Kidney epithelial cell (primary cell): ENCODE measurements at regions not wholly inside any gene's neighbourhood (a gene's known extent, or its start where the extent isn't known, plus 50 kb on each side); places are given as distances from the start of the nearest gene placed in this dataset.
"Not testable (repeated sequence)": the region's sequence is repeated elsewhere in the genome, so short reads cannot be mapped to it uniquely, and the experiment has no call there.

Source experiments
- DNase-seq: peaks from one replicate; pipeline ENCODE4 v3.0.0-alpha.2; 2010; ENCODE audit warnings: low read depth
- H3K27me3 ChIP-seq: 2 replicates; pipeline ENCODE4 v1.6.0; 2011; ENCODE audit warnings: low read length; ENCODE audit not compliant: control insufficient read depth, insufficient read depth
- H3K36me3 ChIP-seq: 2 replicates; pipeline ENCODE4 v1.5.1; 2011; ENCODE audit warnings: low read length; ENCODE audit not compliant: control insufficient read depth, insufficient read depth
- H3K4me3 ChIP-seq: 2 replicates; pipeline ENCODE4 v1.5.1; 2011; ENCODE audit warnings: low read depth, mild to moderate bottlenecking, control low read depth, low read length
- CTCF ChIP-seq: IDR thresholded peaks from 2 replicates; pipeline ENCODE4 v1.5.1; 2011; ENCODE audit warnings: mild to moderate bottlenecking, moderate library complexity, low read length, control low read depth, inconsistent platforms; ENCODE audit not compliant: insufficient read depth, poor library complexity, severe bottlenecking

DNA sequence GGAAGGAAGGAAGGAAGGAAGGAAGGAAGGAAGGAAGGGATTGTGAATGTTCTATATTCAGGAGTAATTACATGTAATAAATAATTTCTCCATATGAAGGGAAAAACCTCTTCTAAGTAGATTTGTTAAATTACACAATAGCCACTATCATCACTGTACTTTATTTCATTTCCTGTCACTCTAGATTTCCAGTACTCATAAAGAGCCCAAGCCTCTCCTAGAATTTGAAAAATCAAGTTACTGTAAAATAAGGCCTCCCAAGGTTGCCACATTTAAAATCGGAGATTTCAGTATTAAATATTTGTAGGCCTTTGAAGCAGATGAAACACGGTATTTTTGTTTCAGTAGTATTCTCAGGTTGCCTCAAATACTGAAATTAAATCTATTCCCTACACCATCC is 499.0 kb downstream of the CDH10 start:
- no peak for DNase-seq
- no peak for TF ChIP-seq CTCF
- Histone ChIP-seq H3K36me3 (no peaks in the 10 kb centered on the region), H3K4me3 (no peak overlapping the region), H3K27me3 (no peaks in the 10 kb centered on the region)

GRCh38 chr5:24161559-24161958 is 483.2 kb downstream of the CDH10 start:
- Histone ChIP-seq H3K36me3 (no peaks in the 10 kb centered on the region), H3K4me3 (no peak overlapping the region), H3K27me3 (no peaks in the 10 kb centered on the region)
- no peak for DNase-seq
- no peak for TF ChIP-seq CTCF

DNA sequence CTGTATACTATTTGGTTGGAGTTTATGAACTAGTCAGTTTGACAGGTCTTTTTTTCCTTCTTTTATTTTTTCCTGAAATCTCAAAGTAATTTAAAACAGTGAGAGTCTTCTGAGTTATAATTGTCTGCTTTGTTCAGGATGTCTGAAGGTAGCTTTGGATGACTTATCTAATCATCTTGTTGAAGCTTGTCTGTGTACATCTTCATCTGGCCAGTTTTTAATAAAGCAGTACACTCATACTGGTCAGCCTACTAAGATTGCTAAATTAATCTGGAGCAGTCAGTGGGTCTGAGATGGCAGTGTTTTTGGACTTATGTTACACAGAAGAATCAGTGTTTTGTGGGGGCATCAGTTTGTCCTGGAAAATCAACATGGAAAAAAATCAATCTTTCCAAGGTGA is 482.4 kb downstream of the CDH10 start:
- Histone ChIP-seq H3K27me3 (no peaks in the 10 kb centered on the region), H3K36me3 (no peaks in the 10 kb centered on the region), H3K4me3 (no peak overlapping the region)
- no peak for DNase-seq
- no peak for TF ChIP-seq CTCF

DNA sequence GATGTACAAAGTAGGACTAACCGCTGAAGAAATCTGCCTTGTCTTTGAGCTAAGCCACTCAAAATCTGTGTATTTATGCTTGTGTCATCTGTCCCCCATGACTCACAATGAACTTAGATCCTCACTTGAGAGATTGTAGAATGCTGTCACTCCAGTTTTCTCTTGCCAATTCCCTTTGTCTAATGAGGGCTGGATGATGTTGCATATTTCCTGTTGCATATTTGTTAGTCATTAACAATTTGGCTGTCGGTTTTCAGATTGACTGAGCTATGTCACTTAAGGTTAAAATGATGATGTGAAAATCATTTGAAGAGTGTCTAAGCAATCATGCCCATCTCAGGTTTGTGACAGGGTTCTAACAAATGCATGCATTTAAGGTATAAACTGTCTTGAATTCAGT is 481.7 kb downstream of the CDH10 start:
- H3K36me3 ChIP-seq: no peaks in the 10 kb centered on the region
- DNase-seq: peak; percentile 39
- no peak for TF ChIP-seq CTCF
- H3K4me3 ChIP-seq: no peak overlapping the region
- no peaks in the 10 kb centered on the region for H3K27me3 ChIP-seq

- no peak for TF ChIP-seq CTCF
- Histone ChIP-seq H3K27me3 (no peaks in the 10 kb centered on the region), H3K4me3 (no peak overlapping the region), H3K36me3 (no peaks in the 10 kb centered on the region)
- DNase-seq: peak; percentile 60
Measured at GRCh38 chr5:24167806-24168205, 477.0 kb downstream of the CDH10 start.

DNA sequence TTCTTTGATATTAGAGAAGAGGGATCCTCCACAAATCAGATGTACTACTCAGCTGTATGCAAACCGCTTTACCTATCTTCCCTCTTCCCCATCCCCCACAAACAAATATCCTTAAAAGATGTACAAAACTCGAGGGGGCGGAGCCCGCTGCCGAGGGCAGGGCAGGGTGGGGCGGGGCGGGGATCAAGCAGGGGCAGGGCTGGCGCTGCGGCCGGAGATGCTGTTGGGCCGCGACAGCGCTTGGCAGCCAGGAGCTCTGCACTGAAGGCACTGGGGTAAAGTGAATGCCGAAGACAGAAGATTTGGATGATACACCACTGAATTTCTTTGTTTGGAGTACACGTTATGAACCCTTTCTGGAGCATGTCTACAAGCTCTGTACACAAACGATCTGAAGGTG is 474.8 kb downstream of the CDH10 start:
- no peak for DNase-seq
- Histone ChIP-seq H3K36me3 (no peaks in the 10 kb centered on the region), H3K4me3 (no peak overlapping the region), H3K27me3 (no peaks in the 10 kb centered on the region)
- TF ChIP-seq CTCF: no peak

DNA sequence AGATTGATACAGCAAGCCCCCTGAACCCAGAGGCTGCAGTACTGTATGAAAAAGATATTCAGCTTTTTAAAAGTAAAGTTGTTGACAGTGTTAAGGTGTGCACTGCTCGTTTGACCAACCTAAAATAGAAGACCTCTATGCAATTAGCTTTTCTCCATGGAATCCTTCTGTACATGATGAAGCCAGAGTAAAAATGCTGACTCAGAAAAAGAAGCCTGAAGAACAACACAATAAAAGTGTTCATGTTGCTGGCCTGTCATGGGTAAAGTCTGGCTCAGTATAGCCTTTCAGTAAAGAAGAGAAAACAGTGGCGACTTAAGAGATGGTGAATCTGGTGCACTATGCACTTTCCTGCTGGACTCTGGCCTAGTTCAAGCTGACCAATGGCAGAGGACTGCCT is 473.8 kb downstream of the CDH10 start:
- not testable (repeated sequence) for H3K36me3 ChIP-seq, H3K4me3 ChIP-seq, H3K27me3 ChIP-seq, DNase-seq
